Fibroblast of villous mesenchyme (primary cell): ENCODE measurements at regions not wholly inside any gene's neighbourhood (a gene's known extent, or its start where the extent isn't known, plus 50 kb on each side); places are given as distances from the start of the nearest gene placed in this dataset.

Source experiments
- DNase-seq: peaks from one replicate; pipeline ENCODE4 v3.0.0-alpha.2; 2010; ENCODE audit warnings: low read depth
- H3K4me3 ChIP-seq: 2 replicates; pipeline ENCODE4 v1.5.1; 2011; ENCODE audit warnings: low read depth, mild to moderate bottlenecking, low read length
- CTCF ChIP-seq: IDR thresholded peaks from 2 replicates; pipeline ENCODE4 v1.5.1; 2012; ENCODE audit warnings: low read depth, mild to moderate bottlenecking, low read length; ENCODE audit not compliant: insufficient read depth

GRCh38 chr2:187855689-187856088 lies 301.5 kb upstream of the TFPI start:
- no peak for TF ChIP-seq CTCF
- no peak overlapping the region for H3K4me3 ChIP-seq
- DNase-seq: no peak

- H3K4me3 ChIP-seq: no peak overlapping the region
- DNase-seq: no peak
- TF ChIP-seq CTCF: no peak
Observed at GRCh38 chr2:187857826-187858225, 303.6 kb upstream of the TFPI start.

- no peak for DNase-seq
- H3K4me3 ChIP-seq: no peak overlapping the region
- no peak for TF ChIP-seq CTCF
Observed at GRCh38 chr2:187862715-187863114, 308.5 kb upstream of the TFPI start.

- TF ChIP-seq CTCF: no peak
- DNase-seq: no peak
- no peak overlapping the region for H3K4me3 ChIP-seq
Observed at GRCh38 chr2:187865025-187865424, 310.8 kb upstream of the TFPI start.

- DNase-seq: no peak
- no peak overlapping the region for H3K4me3 ChIP-seq
- TF ChIP-seq CTCF: no peak
Observed at GRCh38 chr2:187867165-187867564, 312.9 kb upstream of the TFPI start.

- no peak for DNase-seq
- no peak for TF ChIP-seq CTCF
- H3K4me3 ChIP-seq: no peak overlapping the region
Observed at GRCh38 chr2:187869195-187869594, 315.0 kb upstream of the TFPI start.

GRCh38 chr2:187871506-187871905 lies 317.3 kb upstream of the TFPI start:
- no peak for TF ChIP-seq CTCF
- no peak for DNase-seq
- no peak overlapping the region for H3K4me3 ChIP-seq
